Globus pallidus (tissue), 1 donor: ENCODE measurements at regions not wholly inside any gene's neighbourhood (a gene's known extent, or its start where the extent isn't known, plus 50 kb on each side); places are given as distances from the start of the nearest gene placed in this dataset.

Experiments used
- DNase-seq: peaks from one replicate; pipeline ENCODE4 v3.0.0-alpha.2; 2015; ENCODE audit warnings: low spot score

DNA sequence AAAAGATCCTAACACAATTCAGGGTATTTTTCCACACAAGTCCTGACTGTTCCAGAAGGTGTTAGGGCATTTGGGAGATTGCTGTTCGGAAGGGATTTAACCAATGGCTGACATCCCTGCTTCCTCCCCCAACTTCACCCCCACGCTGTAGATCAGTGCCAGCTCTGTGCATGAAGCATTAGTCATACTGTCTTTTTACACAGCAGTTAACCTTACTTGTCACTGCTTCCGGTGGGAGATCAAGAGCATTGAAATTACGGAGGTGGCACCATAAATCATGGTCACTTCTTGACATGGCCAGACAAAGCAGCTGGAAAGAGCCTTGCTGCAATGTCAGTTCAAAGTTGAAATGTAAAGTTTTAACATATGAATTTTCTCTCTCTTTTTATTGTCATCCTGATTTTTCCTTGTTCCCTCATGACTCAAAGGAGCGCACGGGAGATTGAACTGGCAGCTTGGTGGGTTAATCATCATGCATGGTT is 70.2 kb downstream of the HRH4 start:
- DNase-seq = no peak

DNA sequence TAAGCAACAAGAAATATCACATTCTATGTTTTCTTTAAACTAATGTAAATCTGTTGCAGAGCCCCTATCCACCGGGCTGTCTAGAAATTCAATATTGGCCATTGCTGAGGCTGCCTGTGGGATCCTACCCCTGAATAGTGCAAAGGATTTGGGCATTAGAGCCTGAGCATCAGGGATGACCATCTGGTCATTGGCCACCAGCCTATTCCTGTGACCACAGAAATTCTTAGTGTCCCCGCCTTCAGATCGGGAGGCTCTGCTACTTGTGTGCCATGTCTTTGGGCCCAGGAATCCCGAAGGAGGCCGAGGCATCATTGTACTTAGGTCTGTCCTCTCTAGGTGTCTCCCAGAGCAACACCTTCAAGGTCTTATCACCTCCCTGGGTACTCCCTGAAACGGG is 73.8 kb downstream of the HRH4 start:
- no peak for DNase-seq

DNA sequence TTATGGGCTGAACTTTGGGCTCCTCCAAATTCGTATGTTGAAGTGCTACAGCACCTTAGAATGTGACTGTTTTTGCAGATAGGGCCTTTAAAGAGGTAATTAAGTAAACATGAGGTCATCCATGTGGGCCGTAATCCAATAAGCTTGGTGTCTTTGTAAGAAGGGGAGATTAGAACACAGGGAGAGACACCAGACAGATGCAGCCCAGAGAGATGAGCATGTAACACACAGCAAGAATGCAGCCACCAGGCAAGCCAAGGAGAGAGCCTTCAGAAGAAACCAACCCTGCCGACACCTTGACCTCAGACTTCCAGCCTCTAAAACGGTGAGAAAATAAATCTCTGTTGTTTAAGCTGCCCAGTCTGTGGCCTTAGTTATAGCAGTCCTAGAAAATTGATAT is 74.3 kb downstream of the HRH4 start:
- DNase-seq = no peak

DNA sequence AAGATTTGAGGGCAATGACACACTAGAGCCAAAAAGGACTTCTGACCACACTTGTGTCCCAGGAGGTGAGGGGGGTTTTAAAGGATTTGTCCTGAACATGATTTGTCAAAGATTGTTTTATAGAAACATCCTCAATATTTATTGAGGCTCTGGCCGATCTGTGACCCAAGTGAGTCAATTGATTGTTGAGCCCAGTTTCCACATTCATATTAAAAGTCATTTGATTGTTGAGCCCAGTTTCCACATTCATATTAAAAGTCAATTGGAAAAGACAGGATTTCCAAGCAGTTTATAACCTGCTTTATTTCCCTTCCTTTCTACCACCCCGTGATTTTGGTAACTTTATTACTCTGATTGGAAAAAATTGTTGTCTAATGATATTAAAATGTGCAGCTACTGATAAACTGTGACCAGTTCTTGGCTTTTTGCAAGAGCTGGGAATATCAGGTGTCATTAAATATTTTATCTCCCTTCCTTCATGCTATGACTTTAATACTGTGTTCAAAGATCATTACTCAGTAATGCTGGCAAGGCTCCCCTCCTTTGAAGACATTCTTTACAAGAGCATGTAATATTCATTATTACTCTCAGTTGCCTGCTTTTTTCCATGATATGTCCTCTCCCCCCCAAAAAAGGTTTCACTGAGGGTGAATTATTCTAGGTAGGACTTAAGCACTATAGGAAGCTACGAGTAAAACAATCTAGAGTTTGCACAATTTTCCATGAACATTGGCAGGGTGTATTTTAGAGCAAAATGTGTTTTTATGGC is 75.3 kb downstream of the HRH4 start:
- no peak for DNase-seq

DNA sequence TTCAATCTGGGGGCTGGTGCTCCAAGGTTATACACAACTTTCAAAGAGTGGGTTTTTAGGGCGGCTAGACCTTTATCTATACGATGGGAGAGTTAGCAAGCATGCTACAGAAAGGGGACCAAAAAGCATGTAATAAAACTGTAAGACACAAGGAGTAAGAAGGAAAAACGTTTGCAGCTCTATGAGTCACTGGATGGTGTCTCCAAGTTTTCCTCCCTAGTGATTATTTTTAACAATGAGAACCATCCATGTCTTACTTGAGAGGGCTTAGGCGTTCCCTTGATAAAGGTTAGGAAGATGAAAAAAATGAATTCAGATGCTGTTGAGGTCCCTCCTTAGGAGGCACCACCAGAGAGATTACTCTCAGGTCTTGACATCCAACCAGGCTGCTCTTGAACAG is 75.9 kb downstream of the HRH4 start:
- no peak for DNase-seq

DNA sequence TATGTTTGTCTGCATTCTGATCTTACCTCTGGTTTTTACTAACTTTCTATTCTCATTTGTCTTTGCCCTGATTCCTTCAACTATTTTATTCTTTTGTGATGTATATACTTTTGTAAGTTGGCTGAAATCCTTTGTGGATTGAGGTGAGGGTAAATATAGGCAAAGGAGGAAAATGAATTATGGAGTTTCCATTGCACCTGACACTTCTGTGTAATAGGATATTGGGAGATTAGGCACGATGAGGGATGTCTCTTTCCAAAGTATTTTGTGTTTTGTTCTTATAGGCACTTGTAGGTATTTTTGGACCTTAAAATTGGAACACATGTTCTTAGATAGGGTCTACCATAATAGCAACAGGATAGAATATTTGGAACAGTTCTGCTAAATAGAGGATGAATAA is 76.4 kb downstream of the HRH4 start:
- no peak for DNase-seq

DNA sequence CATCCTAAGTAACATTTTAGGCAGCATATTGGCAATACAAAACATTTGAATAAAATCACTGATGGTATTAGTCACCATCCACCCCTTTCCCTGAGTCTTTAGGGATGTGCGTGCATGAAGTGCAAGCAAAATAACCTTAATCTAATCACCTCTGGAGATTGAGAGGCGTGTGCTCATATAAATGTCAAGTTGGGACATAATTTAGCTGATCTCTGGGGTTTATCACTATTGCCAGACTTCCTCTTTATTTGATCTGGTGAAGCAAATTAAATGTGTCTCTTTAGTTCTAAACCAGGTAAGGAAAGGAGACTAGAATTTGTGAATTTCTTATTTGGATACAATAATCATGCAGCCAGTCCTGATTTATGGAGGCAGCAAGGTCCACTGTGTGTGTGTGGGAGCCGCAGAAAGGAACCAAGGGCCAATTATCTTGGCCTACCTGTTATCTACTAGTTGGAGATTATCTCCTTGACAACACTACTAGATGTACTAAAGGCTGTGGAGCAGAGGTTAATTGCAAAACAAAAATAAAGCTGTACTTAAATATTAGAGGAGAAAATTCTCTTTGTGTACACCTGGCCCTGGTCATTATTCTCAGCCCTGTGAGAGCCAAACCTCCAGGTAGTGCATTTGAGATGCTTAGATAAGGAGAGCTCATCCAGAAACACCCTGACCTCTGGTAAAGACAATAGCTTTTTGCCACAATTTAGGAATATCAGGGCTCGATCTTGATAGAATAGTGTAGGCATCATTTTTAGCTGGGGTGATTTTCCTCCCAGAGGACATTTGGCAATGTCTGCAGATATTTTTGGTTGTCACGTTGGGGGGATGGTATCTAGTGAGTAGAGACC is 78.2 kb downstream of the HRH4 start:
- DNase-seq = no peak

DNA sequence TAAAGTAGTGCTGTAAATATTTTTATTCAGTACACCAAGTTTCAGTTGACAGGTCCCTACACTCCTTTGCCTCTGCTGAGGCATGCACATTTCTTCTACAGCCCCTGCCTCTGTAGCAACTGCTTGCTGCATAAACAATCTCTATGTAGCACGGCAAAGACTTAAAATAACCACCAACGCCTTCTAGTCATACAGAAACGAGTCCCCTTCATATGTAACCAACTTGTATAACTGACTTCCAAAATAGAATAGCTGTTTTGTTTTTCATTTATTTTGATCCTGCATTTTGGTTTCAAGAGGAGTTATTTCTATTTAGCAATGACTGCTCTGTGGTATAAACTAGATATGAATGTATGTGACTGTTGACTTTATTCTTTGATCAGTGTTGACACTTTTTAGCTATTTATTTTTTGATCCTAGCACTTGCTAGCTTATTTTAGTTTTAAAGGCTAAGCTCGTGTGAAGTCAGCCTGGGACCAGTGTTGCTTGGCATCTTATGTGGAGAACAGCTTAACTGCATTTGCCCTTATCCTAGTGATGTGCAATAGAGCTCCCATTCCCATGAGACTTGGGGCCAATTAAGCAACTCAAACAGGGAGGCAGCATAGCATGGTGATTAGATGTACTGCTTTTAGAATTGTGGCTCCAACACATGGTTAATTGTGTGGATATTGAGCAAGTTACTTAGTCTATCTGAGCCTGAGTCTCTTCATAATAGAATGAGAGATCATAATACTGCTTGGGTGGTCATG is 79.6 kb downstream of the HRH4 start:
- DNase-seq = no peak

DNA sequence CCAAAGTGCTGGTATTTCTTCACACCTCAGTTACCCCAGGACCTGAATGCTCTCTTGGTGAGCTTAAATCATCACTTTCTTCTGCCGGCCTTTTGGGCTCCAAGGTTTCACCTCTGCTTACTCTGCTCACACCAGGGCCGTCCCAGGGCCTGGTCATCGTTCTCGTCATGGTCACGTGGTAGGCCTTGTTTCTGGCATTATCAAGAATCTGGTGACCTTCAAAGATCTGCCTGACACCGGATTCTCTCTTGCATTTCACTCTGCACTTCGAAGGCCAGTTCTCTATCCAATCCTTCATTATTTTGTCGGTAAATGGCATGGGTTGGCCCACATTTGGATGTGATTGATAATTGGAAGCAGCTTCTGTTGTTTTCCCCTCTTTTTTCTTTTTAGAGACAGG is 80.5 kb downstream of the HRH4 start:
- no peak for DNase-seq

DNA sequence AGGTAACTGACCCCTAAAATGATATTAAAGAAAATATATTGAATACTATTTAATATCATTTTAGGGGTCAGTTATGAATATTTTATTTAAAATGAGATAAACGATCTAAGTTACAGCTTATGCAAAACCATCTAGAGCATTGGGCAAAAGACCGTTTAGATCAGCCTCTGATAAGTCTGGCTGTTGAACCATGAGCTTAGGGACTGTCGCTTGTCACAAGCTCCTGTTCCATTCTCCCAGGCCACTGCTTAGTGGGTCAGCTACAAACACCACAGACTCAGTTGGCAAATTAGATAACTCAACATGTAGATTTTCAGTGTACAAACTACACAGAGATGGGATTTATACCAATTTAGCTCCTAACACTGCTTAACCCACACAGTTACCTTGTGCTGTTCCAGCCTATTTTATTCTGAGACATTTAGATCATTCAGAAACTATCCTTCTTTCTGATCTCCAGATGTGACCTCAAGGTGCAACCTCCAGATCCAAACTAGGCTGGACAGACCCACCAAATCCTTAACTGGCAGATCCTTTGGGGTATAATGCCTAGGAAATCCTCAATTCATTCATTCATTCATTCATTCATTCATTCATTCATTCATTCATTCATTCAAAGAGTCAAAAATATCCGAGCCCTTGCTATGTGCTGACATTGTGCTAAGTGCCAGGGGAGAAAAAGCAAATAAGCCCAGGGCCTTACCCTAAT is 82.8 kb downstream of the HRH4 start:
- DNase-seq = no peak

DNA sequence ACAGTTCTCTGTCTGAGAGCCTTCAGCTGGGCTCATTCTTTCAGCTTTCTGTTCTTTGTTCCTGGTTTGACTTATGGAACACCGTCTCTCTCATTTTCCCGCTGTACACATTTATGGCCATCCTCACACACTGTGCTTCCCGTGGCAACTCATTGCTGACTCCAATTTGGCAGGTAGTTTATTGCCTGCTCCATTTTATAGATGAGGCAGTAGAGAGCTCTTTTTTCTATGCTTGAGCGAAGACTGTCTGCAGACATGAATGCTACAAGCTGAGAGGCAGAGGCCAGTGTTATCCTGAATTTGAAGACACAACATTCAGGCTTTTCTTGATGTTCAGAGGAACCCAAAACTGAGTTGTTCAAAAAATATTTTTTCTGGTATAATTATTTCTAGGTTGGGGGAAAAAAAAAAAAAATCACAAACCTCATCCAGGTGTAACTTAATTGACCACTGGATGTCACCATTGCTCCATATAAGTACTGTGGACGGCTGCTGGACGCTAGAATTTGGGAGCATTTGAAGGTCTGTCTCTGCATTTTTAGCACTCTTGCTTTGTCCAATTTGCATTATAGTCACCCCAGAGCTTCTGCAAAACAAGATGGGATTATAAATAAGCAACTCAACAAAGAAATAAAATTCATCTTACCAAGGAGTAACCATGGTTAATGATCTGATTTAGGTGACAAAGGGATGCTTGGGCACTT is 83.5 kb downstream of the HRH4 start:
- DNase-seq = peak; percentile 17

DNA sequence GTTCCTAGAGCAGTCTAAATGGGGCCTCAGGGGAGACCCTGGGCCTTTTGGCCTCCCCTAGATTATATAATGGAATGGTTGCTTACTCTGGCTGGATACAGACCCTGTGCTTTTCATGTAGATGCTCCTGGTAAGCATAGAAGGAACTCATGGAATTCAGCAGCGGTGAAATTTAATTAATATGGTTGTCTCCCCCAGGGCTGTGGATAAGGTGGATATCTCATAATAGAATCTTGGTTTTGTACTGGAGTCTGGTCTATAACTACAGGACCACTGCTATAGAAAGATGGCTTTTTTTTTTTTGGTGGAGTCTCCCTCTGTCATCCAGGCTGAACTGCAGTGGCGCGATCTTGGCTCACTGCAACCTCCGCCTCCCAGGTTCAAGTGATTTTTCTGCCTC is 84.5 kb downstream of the HRH4 start:
- no peak for DNase-seq

DNA sequence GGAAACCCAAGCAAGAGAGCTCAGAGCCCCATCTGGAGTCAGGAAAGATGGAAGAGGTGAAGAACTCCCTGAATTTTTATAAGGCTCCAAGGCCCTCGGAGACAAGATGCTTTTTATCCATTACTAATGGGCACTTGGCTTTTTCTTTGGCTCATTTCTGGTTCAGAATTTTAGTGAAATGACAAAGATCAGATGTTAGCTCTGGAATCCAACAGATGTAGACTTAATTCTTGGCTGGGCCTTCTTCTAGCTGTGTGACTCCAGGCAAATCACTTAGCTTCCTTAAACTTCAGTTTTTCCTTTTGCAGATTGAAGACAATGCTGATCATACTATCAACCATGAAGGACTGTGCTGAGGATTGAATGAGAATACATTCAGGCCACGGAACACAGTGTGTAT is 85.2 kb downstream of the HRH4 start:
- DNase-seq = no peak

DNA sequence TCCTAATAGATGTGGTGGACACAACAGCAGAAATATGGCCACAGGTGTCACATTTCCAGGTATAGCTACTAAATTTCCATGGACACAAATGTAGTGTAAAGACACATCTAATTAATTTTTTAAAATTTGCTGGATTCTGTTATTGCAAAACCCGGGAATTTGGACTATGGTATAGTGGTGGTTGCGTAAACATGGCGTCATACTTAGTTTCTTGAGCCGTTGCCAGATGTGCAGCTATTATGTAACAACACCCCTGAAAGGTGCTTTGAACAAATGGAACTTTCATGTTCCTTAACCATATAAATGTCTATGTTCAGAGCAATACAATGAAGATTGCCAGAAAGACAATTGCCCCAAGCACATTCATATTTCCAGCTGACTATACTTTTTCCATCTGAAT is 85.9 kb downstream of the HRH4 start:
- DNase-seq = no peak

DNA sequence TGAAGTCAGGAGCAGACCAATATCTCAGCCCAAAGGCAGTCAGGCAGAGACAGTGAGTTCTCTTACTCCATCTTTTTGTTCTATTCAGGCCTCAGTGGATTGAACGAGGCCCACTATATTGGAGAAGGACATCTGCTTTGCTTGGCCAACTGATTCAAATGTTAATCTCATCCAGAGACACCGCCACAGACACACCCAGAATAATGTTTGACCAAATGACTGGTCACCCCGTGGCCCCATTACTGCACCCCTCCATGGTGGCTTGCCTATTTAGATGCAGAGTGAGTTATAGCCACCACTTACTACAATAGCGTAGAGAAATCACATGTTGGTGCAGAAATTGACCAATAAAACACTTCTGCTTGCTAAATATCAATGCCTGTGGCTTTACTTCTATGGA is 88.1 kb downstream of the HRH4 start:
- DNase-seq = no peak

DNA sequence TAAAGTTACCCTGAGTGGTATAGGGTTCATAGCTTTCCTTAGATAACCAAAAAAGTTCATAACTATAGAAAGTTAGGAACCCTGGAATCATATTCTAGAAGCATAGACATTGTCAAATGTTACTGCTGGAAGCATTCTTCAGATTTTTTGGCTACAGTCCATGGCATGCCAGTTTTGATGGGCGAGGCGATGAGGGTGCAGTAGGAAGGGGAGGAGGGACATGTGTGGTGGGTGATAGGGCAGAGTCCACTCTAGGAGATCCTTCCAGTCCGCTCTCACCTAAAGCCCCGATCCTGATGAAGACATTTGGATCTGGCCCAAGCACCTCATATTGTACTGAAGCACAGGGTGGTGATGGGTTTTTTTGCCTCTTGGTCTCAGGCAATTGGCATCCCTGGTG is 91.8 kb downstream of the HRH4 start:
- no peak for DNase-seq

DNA sequence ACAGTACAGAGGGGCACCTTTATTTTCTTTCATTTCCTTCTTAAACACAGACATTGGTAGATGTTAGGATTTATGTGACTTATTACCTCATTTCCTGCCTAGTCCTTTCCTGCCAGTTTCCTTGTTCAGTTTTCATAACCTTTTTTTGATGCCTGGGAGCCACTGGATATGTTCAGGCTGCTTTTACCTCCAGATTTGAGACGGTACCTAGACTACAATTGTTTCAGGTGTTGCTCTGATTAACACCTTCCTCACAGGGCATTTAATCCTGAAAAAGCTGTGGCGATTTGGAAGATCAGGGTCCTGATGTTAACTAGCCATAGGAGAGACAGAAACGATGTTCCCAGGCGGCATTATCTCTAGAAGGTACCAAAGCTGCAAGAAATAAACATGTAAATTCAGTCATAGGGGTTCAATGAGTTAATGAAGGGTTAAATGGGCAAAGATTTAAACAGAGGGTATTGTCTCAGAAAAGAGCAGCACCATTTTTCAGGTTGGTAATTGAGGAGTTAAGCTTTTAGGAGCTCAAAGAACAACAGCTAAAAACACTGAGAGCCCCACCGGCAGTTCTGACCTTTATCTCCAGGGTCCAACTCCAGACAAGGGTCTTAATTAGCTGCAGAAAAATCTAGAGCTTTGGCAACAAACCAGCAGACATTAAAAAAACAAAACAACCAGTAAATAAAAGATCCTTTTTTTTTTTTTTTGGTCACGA is 93.3 kb downstream of the HRH4 start:
- no peak for DNase-seq

DNA sequence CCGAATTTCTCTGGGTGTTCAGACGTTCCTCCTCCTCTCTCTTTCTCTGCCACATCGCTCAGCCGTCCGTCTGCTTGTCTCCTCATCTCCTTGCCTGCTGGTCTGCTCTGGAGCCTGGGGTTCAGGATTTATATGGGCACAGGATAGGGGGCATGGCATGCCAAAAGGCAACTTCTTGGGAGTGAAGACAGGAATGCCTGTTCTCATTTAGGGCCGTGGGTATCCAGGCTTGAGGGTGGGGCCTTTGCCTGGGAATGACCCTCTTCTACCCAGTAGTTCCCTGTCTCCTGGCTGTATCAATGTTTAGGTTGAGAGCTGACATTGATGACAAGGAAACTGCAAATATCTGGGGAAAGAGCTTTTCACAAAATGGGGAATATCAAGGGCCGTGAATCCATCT is 98.0 kb downstream of the HRH4 start:
- no peak for DNase-seq

DNA sequence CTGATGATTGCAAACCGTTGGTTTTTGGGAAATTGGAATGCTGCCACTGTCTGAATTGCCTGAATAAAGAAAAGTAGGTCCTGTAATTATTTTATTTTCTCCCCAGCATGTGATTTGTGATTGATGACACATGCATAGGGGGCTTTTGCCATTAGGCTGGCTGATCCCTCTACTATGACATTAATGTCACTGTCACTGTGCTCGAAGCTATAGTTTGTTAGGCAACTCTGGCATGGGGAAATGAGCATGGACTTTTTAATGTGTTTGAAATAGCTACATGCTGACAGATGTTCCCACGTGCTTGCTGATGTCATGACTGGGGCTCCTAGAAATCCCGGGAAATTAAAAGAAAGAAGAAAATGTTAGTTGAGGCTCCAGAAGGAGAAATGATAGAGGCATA is 99.1 kb downstream of the HRH4 start:
- no peak for DNase-seq

DNA sequence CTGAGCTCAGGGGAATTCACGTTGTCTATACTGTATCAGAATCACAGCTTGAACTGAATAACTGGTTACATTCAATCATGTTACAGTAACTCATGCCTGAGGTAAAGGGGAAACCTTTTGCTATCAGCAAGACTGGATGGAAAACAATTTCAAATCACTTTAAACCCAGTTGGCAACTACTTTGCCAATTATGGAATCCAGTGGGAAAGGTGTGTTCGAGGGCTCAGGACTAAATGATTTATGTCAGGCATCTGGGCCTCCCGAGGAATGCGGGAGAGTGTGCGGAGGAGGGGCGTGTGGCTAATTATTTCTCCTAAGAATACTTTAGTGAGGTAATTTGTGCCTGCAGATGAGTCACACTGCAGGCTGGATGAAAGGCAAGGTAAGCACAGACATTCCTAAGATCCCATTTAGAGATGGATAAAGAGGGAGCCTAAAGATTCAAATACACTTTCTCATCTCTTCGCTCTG is 100.1 kb downstream of the HRH4 start:
- DNase-seq = no peak
